ENCODE measurements at regions not wholly inside any gene's neighbourhood (a gene's known extent, or its start where the extent isn't known, plus 50 kb on each side); places are given as distances from the start of the nearest gene placed in this dataset.

DNA sequence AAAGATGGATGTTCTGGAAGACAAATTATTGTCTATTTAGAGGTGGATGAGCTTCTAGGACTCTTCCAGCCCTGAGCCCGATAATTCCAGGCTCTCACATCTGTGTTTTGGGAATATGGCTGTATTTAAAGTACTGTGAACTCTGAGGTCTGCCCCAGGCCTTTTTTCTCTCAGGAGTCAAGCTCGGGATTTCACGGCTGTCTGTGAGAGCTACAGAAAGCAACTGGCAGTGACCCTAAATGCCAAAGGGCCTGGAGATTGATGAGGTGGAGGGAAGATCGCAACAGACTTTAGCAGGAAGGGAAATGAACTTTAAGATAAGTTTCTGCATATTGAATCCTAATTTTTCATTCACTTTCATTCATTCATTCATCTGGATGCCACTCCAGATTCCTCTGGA lies 51.0 kb upstream of the COL13A1 start:
- CTCF ChIA-PET, result interaction anchor here (1.2 to 1.7 kb wide), 2 partner anchors 8 to 49 kb away, joined by 3 to 5 read pairs; no protein-coding TSS in a partner anchor
- no peaks in the 10 kb centered on the region for H3K9me3 ChIP-seq (ENCODE audit: control insufficient read depth, insufficient read depth, low read length)
- no peak overlapping the region for H3K4me3 ChIP-seq (ENCODE audit: low read depth, low read length)
- no peak for DNase-seq (ENCODE audit: low read depth, low spot score)
- TF ChIP-seq, protein P1, sequence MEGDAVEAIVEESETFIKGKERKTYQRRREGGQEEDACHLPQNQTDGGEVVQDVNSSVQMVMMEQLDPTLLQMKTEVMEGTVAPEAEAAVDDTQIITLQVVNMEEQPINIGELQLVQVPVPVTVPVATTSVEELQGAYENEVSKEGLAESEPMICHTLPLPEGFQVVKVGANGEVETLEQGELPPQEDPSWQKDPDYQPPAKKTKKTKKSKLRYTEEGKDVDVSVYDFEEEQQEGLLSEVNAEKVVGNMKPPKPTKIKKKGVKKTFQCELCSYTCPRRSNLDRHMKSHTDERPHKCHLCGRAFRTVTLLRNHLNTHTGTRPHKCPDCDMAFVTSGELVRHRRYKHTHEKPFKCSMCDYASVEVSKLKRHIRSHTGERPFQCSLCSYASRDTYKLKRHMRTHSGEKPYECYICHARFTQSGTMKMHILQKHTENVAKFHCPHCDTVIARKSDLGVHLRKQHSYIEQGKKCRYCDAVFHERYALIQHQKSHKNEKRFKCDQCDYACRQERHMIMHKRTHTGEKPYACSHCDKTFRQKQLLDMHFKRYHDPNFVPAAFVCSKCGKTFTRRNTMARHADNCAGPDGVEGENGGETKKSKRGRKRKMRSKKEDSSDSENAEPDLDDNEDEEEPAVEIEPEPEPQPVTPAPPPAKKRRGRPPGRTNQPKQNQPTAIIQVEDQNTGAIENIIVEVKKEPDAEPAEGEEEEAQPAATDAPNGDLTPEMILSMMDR (IDR thresholded peaks at IDR 0.05; ENCODE audit: low read depth, low read length), result no peak
- POLR2A ChIA-PET, result no interaction called here
- H3K27ac ChIP-seq (ENCODE audit: low read depth, low read length), result no peak overlapping the region
- H3K27me3 ChIP-seq (ENCODE audit: control insufficient read depth, insufficient read depth, low read length), result no peaks in the 10 kb centered on the region

DNA sequence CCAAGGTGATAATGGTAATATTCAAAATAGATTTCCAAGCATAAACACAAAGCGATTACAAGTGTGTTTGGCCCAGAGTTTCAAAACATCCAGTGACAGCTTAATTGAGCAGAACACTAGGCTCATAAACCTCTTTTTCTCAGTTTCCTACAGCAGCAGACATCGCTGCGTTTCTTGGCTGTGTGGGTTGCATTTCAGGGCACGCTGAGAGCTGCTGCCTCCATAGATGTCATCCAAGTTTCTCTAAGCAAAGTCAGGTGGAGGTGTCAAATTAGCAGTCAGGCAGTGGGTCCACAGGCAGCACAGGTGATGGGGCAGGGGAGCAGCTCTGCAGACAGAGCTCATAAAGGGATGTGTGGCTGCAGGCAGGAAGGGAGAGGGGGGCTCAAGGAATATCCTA lies 50.5 kb upstream of the COL13A1 start:
- no peak overlapping the region for H3K4me3 ChIP-seq (ENCODE audit: low read depth, low read length)
- no peak overlapping the region for H3K27ac ChIP-seq (ENCODE audit: low read depth, low read length)
- DNase-seq (ENCODE audit: low read depth, low spot score), result no peak
- H3K27me3 ChIP-seq (ENCODE audit: control insufficient read depth, insufficient read depth, low read length), result no peaks in the 10 kb centered on the region
- no peaks in the 10 kb centered on the region for H3K9me3 ChIP-seq (ENCODE audit: control insufficient read depth, insufficient read depth, low read length)
- ChIA-PET CTCF (interaction anchor here (1.2 to 1.7 kb wide), 2 partner anchors 8 to 49 kb away, joined by 3 to 5 read pairs; no protein-coding TSS in a partner anchor), POLR2A (no interaction called here)
- TF ChIP-seq, protein P1 (IDR thresholded peaks at IDR 0.05; ENCODE audit: low read depth, low read length), result no peak
